ENCODE measurements at regions not wholly inside any gene's neighbourhood (a gene's known extent, or its start where the extent isn't known, plus 50 kb on each side); places are given as distances from the start of the nearest gene placed in this dataset.
A peak's percentile ranks its signal among the peaks of the same experiment; 100 is the strongest.

- no peak for DNase-seq
These were observed 284.6 kb upstream of the TLE4 start for GRCh38 chr9:79286992-79287707.

DNA sequence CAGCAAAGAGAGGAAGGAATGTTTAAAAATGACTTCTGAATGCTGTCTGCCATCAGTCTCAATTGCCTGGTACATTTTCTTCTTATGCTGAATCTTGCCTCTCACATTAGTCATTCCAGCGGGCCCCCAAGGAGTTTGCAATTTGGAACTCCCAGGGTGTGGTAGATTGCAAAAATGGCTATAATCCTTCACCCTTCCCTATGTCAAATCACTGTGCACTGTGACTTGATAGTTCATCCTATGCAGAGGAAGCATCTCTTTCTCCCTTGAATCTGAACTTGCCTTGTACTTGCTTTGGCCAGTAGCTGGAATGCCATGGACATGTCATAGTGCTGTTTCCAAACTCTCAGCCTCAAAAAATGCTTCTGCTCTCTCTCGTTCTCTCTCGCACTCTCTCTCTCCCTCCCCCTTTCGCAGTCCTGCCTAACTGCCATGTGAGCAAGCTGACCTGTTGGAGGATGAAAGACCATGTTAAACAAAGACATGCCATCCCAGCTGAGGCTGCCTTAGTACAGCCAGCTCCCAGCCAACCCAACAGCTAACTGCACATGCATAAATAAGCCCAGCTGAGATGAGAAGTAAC lies 284.0 kb upstream of the TLE4 start:
- DNase-seq = peak; percentile 24

- DNase-seq = no peak
These were observed 281.9 kb upstream of the TLE4 start for GRCh38 chr9:79289856-79290255.

DNA sequence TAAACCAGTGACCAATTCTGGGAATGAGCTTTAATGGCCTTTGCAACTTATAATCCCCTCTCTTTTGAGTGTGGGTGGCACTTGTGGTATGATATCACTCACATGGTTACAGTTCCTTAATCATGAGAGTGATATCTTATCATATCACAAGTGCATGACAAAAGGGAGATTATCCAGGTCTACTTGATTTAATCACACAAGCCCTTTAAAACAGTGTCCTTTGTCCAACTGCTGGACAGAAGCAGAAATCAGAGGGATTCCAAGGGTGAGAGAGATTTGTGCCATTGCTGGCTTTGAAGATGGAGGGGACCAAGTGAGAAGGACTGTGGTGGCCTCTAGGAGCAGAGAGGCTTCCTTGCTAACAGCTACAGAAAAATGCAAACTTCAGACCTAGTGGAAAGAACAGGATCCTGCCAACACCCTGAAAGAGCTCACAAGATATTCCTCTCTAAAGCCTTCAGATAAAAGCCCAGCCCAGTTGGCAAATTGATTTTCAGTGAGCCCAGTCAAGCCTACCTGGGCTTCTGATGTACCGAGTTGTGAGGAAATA lies 279.0 kb upstream of the TLE4 start:
- no peak for DNase-seq

GRCh38 chr9:79300068-79300467 lies 271.7 kb upstream of the TLE4 start:
- no peak for DNase-seq

- DNase-seq = no peak
These were observed 270.7 kb upstream of the TLE4 start for GRCh38 chr9:79301085-79301484.

DNA sequence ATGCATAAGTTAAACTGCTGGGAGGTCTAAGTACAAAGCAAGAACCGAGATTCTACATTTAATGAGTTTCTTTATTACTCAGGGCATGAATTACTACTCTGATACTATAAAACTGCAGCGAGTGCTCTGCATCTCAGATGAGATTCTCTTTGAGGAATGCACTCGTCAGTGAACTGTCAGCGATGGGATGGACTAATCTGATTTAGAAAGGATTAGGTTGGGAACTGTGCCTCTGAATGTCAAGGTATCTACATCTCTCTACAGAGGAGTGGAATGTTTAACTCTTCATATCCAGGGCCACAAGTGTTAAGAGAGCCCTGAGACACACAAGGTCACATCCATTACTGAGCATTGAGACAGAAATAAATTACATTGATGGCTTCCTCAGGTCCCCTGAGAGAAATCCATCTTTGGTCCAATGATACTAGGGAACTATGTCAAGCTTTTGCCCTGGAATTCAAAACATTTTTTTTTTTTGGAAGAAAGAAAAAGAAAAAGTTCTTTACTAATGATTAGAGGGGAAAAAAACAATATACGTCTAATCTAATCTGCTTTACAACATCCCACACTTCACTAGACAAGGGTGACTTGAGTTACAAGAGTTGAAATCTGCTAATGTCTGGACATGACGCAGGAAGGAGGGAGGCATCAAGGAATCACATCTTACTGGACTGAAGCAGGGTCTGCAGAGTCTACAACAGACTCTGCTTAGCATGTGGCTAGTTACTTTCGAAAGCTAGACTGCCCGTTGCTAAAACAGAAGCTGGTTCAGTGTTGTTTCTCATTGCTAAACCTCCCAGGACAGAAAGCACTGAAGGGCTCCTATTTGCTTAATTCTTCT lies 270.0 kb upstream of the TLE4 start:
- DNase-seq = peak; percentile 50

- no peak for DNase-seq
These were observed 269.2 kb upstream of the TLE4 start for GRCh38 chr9:79302569-79302968.

DNA sequence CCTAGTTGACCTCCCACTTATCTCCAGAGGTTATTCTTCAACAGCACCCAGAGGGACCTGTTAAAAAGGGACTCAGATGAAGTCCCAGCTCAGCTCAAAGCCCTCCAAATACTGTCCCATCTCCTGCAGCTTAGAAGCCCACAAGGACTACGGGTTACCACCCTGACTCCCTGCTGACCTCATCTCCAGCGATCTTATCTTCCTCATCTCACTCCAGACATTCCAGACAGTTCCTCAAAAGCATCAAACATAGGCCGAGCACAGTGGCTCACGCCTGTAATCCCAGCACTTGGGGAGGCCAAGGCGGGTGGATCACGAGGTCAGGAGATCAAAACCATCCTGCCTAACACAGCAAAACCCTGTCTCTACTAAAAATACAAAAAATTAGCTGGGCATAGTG lies 263.8 kb upstream of the TLE4 start:
- no peak for DNase-seq

DNA sequence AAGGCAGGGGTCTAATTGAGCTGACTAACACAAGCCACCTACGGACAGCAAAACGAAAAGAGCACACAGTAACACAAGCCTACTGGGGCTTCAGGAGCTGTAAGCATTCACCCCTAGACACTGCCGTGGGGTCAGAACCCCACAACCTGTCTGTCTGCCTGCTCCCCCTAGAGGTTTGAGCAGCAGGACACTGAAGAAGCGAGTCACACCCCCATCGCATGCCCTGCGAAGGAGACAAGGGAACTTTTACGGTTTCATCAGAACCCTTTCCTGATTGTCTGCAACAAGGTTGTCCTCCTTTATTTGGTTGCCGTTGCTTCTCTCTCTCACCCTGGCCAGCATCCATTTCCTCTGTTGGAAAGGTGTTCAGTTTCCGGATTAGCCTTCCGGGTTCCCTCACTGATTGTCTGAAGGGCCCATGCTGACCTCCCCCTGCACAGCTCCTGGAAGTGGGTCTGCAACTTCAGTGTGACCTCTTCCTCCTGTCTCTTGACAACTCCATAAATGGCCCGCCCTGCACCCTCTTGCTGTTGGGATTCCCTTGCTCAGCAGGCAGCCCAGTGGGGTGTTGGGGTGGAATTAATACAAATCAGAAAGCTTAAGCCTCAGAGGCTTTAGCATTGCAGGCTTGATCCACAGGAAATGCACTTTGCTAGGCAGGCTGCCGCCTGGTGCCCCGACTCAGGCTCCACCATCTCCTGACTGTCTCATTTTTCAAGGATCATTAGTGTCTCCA lies 258.9 kb upstream of the TLE4 start:
- no peak for DNase-seq

- DNase-seq = peak; percentile 42
These were observed 246.3 kb upstream of the TLE4 start for GRCh38 chr9:79325501-79325900.

DNA sequence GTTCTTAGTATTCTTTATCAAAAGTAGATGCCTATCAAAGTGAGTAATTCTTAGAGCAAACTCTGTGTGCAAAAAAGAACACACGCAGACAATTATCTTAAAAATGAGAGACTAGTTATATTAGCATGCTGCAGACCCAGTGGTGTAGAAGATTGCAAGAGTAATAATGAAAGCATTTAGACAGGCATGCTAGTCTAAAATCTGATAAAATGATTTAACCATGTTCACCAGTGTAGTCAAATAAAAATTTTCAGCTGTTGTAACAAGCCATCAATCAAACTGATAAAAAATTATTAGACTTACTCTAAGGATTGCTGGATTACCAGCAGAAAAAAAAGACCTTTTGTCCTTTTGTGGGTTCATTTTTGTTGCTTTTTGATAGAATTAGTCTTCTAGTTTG lies 241.9 kb upstream of the TLE4 start:
- DNase-seq = no peak

GRCh38 chr9:79334001-79334400 lies 237.8 kb upstream of the TLE4 start:
- no peak for DNase-seq

- DNase-seq = no peak
These were observed 237.1 kb upstream of the TLE4 start for GRCh38 chr9:79334711-79335110.

GRCh38 chr9:79335987-79336386 lies 235.8 kb upstream of the TLE4 start:
- DNase-seq = no peak

GRCh38 chr9:79341561-79341960 lies 230.2 kb upstream of the TLE4 start:
- no peak for DNase-seq

DNA sequence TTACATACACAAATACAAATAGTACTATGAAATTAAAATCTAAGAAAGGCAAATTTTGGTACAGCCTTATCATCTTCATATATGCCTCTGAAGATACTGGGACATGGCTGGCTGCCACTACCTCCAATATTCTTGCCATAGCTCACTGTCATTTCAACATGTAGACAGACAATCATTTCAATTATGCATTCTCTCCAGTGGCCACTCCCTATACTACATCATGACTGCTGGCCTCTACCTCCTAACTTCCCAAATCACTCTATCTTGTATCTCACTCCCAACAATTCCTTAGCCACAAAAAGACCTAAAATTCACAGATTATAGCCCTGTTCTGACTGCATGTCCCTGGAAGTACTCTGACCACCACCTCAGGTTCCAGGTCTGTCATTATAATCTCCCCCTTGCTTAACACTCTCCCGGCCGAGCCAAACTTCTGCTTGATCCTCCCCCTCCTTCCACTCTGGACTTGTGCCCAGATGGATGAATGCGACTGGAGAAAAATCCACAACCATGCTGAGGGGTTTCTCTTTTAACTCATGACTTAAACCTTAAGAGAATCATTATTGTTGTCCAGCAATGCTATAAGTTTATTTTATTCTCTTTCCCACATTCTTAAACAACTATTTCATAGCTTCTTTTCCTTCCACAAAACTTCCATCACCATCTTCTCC lies 225.3 kb upstream of the TLE4 start:
- DNase-seq = peak; percentile 59

DNA sequence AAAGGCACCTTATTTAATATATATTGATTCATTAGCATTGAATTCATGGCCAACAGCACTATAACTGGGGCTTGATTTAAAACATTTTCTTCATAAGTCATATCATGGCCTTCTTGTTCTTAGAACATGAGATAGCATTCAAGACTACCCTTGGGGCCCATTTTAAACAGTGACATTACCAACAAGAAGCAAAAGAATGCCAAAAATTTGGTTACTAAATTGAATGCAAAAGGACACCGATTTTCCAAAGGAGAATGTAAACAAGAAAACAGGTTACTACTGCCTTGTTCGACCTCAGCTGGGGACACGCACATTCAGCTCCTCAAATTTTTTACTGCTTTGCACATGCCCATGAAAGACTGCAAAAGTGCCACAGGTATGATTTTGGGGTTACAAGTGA lies 219.4 kb upstream of the TLE4 start:
- DNase-seq = no peak

DNA sequence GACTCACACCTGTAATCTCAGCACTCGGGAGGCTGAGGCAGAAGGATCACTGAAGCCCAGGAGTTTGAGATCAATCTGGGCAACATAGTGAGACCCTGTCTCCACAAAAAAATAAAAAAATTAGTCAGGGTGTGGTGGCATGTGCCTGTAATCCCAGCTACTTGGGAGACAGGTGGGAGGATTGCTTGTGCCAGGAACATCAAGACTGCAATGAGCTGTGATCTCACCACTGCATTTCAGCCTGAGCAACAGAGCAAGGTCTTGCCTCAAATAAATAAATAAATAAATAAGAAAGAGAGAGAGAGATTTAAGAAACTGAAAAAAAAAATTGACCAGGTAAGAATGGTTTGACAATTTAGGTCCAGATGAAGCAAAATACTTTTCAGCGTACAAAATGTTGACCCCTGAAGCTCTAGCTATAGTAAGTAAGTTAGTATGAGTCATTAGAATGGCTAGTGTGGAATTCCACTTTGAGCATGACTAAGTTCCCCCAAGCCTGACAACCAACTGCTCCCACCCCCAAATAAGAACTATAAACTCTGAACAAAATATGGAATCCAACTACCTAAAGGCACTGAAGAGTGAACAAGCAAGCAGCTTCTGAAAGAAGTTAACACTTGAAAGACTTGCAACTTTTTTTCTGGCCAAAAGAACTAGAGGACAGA lies 217.8 kb upstream of the TLE4 start:
- peak; percentile 86 for DNase-seq

DNA sequence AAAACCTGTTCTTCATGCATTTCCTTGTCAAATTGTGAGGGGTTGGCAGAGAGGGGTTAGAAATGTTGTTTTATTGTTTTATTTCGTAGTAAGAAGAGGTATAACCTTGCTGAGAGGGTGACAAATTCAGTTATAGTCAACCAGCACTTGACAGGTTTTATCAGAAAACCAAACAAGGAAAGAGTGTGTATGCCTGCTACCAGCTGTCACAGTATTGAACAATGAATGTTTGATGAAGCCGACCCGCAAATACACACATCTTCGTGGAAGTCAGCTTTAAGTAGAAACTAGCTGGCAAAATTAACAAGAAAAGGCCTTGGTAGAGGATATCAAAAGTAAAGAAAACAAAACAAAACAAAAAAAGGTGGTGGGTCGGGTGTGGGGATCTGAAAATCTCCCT lies 214.6 kb upstream of the TLE4 start:
- no peak for DNase-seq

DNA sequence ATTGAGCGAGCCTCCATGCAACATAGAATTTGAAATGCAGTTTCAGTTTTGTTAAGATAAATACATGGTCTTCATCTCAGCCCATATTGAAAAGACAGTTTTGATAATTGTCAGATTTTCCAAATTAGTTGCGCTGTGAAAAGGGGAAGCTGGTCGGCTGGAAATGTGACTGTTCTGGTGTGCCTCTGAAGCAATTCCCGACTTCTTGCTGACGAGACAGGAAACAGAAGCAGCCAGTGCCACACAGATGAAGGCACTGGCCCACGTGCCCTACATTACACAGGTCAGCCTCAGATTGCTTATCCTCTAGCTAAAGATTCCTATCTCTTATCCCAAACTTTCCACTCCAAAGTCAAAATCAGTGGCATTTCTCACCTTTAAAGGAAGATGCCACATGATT lies 214.1 kb upstream of the TLE4 start:
- DNase-seq = no peak

Measured in fibroblast of skin of right biceps (primary cell).